H7 (cell line): ENCODE measurements at regions not wholly inside any gene's neighbourhood (a gene's known extent, or its start where the extent isn't known, plus 50 kb on each side); places are given as distances from the start of the nearest gene placed in this dataset.

ENCODE experiments used
- DNase-seq: peaks from one replicate; pipeline ENCODE4 v3.0.0; 2012
- H3K27me3 ChIP-seq: 2 replicates; pipeline ENCODE4 v1.6.0; 2011; ENCODE audit warnings: mild to moderate bottlenecking, low read length; ENCODE audit not compliant: control insufficient read depth, insufficient read depth
- H3K36me3 ChIP-seq: replicated peaks from 2 replicates; pipeline ENCODE4 v1.5.1; 2011; ENCODE audit warnings: low read length; ENCODE audit not compliant: control insufficient read depth, insufficient read depth
- H3K4me3 ChIP-seq: 2 replicates; pipeline ENCODE4 v1.5.1; 2011; ENCODE audit warnings: low read depth, mild to moderate bottlenecking, control low read depth, low read length, moderate library complexity; ENCODE audit not compliant: insufficient read depth

- Histone ChIP-seq H3K27me3 (no peaks in the 10 kb centered on the region; the same call in 1 of the 2 replicates), H3K4me3 (no peak overlapping the region), H3K36me3 (no peaks in the 10 kb centered on the region)
- no peak for DNase-seq
Measured at GRCh38 chr11:116640641-116641402, 132.0 kb downstream of the BUD13 start.

DNA sequence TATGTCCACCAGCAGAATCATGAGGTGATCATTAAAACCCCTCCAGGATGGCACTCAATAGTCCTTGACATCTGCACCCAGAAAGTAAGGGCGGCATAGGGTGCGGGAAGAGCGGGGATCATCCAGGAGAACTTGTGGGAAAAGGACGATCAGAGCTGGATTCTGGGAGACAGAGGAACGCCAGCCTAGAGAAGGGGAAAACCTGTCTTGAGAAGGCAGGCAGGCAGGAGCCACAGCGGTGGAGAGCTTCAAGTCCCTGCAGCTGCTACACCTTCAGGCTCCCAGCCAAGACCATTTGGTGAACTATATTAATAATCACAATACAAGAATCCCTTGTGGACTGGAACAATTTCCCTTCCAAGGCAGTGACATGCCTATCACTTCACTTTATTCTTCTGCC lies 134.3 kb downstream of the BUD13 start:
- H3K36me3 ChIP-seq, result no peaks in the 10 kb centered on the region
- H3K4me3 ChIP-seq, result no peak overlapping the region
- no peak for DNase-seq
- no peaks in the 10 kb centered on the region; the same call in 1 of the 2 replicates for H3K27me3 ChIP-seq

DNA sequence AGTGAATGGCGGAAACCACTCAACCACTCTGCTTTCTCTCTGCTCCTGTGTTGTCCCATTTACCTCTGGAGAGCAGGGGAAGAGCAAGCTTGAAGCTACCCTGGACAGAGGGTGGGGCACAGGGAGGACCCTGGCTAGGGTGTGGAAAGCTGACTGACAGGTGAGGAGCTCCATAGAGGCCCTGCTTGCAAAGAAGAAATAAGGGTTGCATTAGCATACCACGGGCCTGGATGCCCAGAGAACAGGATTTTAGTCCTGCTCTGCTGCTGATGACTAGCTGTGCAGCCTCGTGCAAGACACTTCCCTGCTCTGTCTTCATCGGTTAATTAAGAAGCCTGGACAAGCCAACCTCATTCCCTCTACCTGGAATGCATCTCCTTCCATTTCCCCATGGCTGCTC lies 135.0 kb downstream of the BUD13 start:
- no peak for DNase-seq
- H3K27me3 ChIP-seq, result no peaks in the 10 kb centered on the region; the same call in 1 of the 2 replicates
- H3K36me3 ChIP-seq, result no peaks in the 10 kb centered on the region
- no peak overlapping the region for H3K4me3 ChIP-seq

GRCh38 chr11:116636341-116636929 lies 136.4 kb downstream of the BUD13 start:
- H3K27me3 ChIP-seq, result no peaks in the 10 kb centered on the region; the same call in 1 of the 2 replicates
- no peak for DNase-seq
- H3K36me3 ChIP-seq, result no peaks in the 10 kb centered on the region
- H3K4me3 ChIP-seq, result no peak overlapping the region

- H3K36me3 ChIP-seq, result no peaks in the 10 kb centered on the region
- H3K4me3 ChIP-seq, result no peak overlapping the region
- peak; percentile 14 for DNase-seq
- no peaks in the 10 kb centered on the region for H3K27me3 ChIP-seq
Measured at GRCh38 chr11:116631201-116631600, 141.6 kb downstream of the BUD13 start.

GRCh38 chr11:116618461-116618860 lies 154.3 kb downstream of the BUD13 start:
- Histone ChIP-seq H3K4me3 (no peak overlapping the region), H3K27me3 (no peaks in the 10 kb centered on the region; the same call in 1 of the 2 replicates), H3K36me3 (no peaks in the 10 kb centered on the region)
- DNase-seq, result no peak

- no peaks in the 10 kb centered on the region; the same call in 1 of the 2 replicates for H3K27me3 ChIP-seq
- peak; percentile 59 for DNase-seq
- no peak overlapping the region for H3K4me3 ChIP-seq
- no peaks in the 10 kb centered on the region for H3K36me3 ChIP-seq
Measured at GRCh38 chr11:116615211-116615865, 157.4 kb downstream of the BUD13 start.

DNA sequence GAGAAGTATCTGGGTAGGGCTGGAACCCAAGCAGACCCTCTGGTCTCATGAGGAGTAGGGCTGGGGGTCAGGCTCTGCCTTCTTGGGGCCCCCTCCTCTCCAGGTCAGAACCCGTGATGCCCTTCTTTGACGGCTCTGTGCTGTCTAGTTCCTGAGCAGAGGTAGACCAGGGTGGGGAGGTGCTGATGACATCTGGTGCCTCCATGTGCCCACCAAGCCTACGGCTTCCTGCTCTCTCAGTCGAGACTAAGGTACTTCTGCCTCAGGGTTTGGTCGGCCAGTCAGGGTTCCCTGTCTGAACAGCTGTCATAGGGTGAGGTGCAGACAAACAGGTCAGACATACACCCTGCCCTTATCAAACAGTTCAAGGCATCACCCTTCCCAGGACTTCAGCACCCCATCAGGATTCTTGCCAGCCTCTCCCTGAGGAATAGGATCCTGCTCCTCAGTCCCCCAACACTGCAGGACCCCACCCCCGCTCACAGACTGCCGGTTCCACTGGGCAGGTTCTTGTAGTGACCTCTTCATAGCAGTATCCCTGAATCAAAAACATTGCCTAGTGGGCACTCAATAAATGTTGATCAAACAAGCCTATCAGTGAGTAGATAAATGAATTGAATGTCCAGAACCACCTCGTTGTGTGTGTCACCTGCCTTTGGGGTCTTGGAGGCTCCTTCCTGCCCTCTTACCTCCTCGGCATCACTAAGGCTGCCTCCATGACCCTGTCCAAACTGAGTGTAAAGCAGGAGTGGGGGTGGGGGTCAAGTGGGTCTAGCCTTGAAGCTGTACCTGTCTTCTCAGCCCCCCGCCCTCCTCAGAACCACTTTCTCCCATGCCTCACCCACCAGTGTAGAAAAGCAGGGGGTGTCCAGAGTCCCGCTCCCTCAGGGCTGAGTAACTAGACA lies 158.2 kb downstream of the BUD13 start:
- no peak for DNase-seq
- no peaks in the 10 kb centered on the region for H3K36me3 ChIP-seq
- no peak overlapping the region for H3K4me3 ChIP-seq
- no peaks in the 10 kb centered on the region; the same call in 1 of the 2 replicates for H3K27me3 ChIP-seq

DNA sequence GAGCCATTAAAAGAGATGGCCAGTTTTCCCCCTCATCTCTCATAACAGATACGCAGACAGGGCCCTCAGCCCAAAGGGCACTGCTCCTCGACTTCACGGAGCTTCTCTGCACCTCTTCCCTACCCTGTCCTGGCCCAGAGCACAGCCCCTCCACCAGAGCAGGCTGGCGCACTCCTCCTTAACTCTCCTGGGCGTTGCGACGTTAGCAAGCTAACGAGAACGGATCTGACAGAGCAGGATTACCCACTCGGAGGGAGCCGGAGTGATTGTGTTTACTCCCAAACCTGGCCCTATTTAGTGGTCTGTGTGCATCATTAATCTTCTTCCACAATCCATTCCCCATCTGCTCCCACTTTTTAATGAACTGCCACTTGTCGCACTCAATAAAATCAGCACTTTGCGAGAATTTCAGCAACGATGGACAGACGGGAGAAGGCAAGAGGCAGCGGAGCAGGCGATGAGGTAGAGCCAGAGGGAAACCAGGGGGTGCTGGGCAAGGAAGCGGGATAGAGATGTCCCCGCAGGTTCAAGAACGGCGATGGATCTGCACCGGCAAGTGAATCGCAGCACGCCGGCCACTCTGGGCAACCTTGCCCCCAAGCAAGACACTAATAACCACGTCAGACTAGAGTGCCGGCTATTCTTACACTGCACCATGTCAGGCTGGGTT lies 159.4 kb downstream of the BUD13 start:
- DNase-seq, result no peak
- Histone ChIP-seq H3K4me3 (no peak overlapping the region), H3K36me3 (no peaks in the 10 kb centered on the region), H3K27me3 (no peaks in the 10 kb centered on the region; the same call in 1 of the 2 replicates)

DNA sequence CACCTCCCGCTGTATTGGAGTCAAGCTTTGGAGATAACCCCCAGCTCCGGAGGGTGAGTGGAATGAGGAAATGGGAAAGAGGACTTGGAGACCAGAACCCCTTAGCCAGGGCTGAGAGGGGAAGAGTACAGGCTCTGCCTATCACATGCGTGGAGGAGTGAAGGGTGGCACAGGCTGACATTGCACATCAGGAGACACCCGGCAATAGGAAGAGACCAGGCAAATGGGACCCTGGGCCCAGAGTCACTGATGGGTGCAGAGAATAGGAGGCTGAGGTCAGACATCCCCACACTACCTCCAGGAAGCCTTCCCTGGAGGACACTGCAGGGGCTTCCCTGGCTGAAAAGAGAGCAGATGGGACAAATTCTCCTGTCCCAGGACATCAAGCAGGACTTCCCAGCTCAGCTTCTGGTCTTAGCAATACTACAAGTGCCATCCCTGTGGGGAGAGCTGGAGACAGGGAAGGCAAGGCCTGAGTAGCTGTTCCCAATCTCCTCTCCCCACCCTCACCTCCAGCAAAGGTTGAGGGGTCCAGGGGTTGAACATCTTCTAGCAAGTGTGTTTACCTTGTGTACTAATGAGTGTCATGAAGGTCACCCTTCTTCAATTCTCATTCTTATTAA lies 160.7 kb downstream of the BUD13 start:
- H3K36me3 ChIP-seq, result no peaks in the 10 kb centered on the region
- H3K27me3 ChIP-seq, result no peaks in the 10 kb centered on the region; the same call in 1 of the 2 replicates
- no peak overlapping the region for H3K4me3 ChIP-seq
- DNase-seq, result no peak

- no peaks in the 10 kb centered on the region; the same call in 1 of the 2 replicates for H3K27me3 ChIP-seq
- no peak for DNase-seq
Measured at GRCh38 chr11:116610190-116610589, 162.6 kb downstream of the BUD13 start.

DNA sequence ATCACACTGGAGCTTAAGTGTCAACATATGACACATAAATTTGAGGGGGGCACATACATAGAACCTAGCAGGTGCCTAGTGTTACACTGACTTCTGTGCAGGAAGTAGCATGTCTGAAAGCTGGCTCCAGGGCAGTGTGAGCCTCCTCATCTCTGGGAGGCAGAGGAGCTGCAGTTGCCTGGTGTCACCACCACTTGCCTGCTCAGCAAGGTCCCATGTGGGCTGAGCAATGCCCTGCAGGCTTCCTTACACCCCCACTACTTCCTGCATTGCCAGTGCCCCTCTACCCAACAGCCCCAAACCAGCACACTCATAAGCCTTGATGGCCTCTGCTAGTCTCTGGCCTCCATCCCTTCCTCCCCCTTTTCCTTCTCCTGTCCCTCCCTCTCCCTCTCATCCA lies 165.8 kb downstream of the BUD13 start:
- DNase-seq, result no peak
- Histone ChIP-seq H3K36me3 (no peaks in the 10 kb centered on the region), H3K27me3 (peaks cover 2% of the 10 kb centered on the region; the same call in 1 of the 2 replicates), H3K4me3 (no peak overlapping the region)

More at GRCh38 chr11:116610190-116610589, 162.6 kb downstream of the BUD13 start:
- Histone ChIP-seq H3K36me3 (no peaks in the 10 kb centered on the region), H3K4me3 (no peak overlapping the region)
